HCT116 (cell line): ENCODE measurements at regions not wholly inside any gene's neighbourhood (a gene's known extent, or its start where the extent isn't known, plus 50 kb on each side); places are given as distances from the start of the nearest gene placed in this dataset.

Source experiments
- ATAC-seq: fragments of 200-7000 bp; cut with Tn5 transposase; 2 replicates; pipeline ENCODE4 v1.9.1; 2020; ENCODE audit warnings: mild to moderate bottlenecking, moderate library complexity
- BruUV-seq: library from RNA; stranded (reverse); fragments of 400-500 nt; replicated peaks from 2 replicates; lab custom pipeline; 2021; lab: Mats Ljungman, UMichigan
- CTCF ChIA-PET: fragments of 300-600 bp; sonication (Branson Sonifier 250); formaldehyde crosslinking; loops from one replicate; lab custom pipeline; 2021; ENCODE audit warnings: antibody characterized with exemption; lab: Charles Lee
- POLR2A ChIA-PET: fragments of 300-600, 350-600 bp; sonication (Branson Sonifier 250); formaldehyde crosslinking; loops from one replicate; lab custom pipeline; 2021; ENCODE audit warnings: antibody characterized with exemption; lab: Charles Lee
- RAD21 ChIA-PET, 2 experiments: fragments of 300-600 bp; sonication (Branson Sonifier 250); formaldehyde crosslinking; loops; one replicate each; lab custom pipeline; 2023; ENCODE audit warnings: low total read pairs in 2 of 2; ENCODE audit not compliant: uncharacterized antibody in 2 of 2, unreplicated experiment in 2 of 2, low non-redundant PET in 1 of 2; lab: Charles Lee
- DNase-seq: peaks from one replicate; pipeline ENCODE4 v3.0.0-alpha.2; 2010; ENCODE audit warnings: low read depth, low spot score
- H2AFZ ChIP-seq: fragments of 200-600 bp; shearing (Covaris generic), sonication (generic); 2 replicates; pipeline ENCODE4 v1.6.1; 2017; ENCODE audit warnings: low read depth, mixed run types, mixed read lengths, antibody characterized with exemption, low read length; ENCODE audit not compliant: poor library complexity, severe bottlenecking
- H3K27ac ChIP-seq: 2 replicates; pipeline ENCODE4 v1.5.1; 2012; ENCODE audit warnings: low read depth, low read length
- H3K27me3 ChIP-seq: fragments of 200-600 bp; sonication (generic); 2 replicates; pipeline ENCODE4 v1.6.1; 2016; ENCODE audit warnings: mixed run types, low read length, mixed read lengths; ENCODE audit not compliant: insufficient read depth
- H3K36me3 ChIP-seq, 2 experiments: fragments of 200-500 bp in 1 of 2; fragments of 200-600 bp in 1 of 2; sonication (Bioruptor generic) in 1 of 2; sonication (generic) in 1 of 2; 2 replicates each; pipeline versions ENCODE4 v1.5.1 to v1.6.1; 2014 to 2016; ENCODE audit warnings: low read length in 2 of 2, inconsistent platforms in 1 of 2, mixed read lengths in 1 of 2, mixed run types in 1 of 2; ENCODE audit not compliant: insufficient read depth in 2 of 2, control insufficient read depth in 1 of 2
- H3K4me1 ChIP-seq, 2 experiments: fragments of 200-600 bp in 1 of 2; sonication (generic) in 1 of 2; 2 replicates each; pipeline versions ENCODE4 v1.5.1 to v1.6.1; 2012 to 2017; ENCODE audit warnings: low read length in 2 of 2, inconsistent platforms in 1 of 2, mild to moderate bottlenecking in 1 of 2, mixed read lengths in 1 of 2, mixed run types in 1 of 2, moderate library complexity in 1 of 2; ENCODE audit not compliant: insufficient read depth in 2 of 2, control insufficient read depth in 1 of 2
- H3K4me2 ChIP-seq: fragments of 200-600 bp; sonication (generic); 2 replicates; pipeline ENCODE4 v1.6.1; 2017; ENCODE audit warnings: mixed run types, low read length, mixed read lengths
- H3K4me3 ChIP-seq, 2 experiments: fragments of 200-600 bp in 1 of 2; sonication (generic) in 1 of 2; replicated peaks in 1 of 2; 2 replicates each; pipeline ENCODE4 v1.5.1; 2011 to 2016; ENCODE audit warnings: low read length in 2 of 2, control low read depth in 1 of 2, low read depth in 1 of 2, mild to moderate bottlenecking in 1 of 2, mixed read lengths in 1 of 2, mixed run types in 1 of 2
- H3K79me2 ChIP-seq: fragments of 200-600 bp; sonication (generic); 2 replicates; pipeline ENCODE4 v1.6.1; 2017; ENCODE audit warnings: mild to moderate bottlenecking, mixed run types, low read length, moderate library complexity, mixed read lengths; ENCODE audit not compliant: insufficient read depth
- H3K9ac ChIP-seq: fragments of 200-600 bp; sonication (generic); 2 replicates; pipeline ENCODE4 v1.6.1; 2016; ENCODE audit warnings: low read length, mixed read lengths
- H3K9me2 ChIP-seq: fragments of 200-600 bp; sonication (generic), shearing (Covaris generic); 2 replicates; pipeline ENCODE4 v1.6.1; 2017; ENCODE audit warnings: mixed run types, mild to moderate bottlenecking, moderate library complexity; ENCODE audit not compliant: insufficient read depth
- H3K9me3 ChIP-seq, 2 experiments: fragments of 200-500 bp in 1 of 2; fragments of 200-600 bp in 1 of 2; sonication (Bioruptor generic) in 1 of 2; sonication (generic) in 1 of 2; 2 replicates each; pipeline ENCODE4 v1.6.1; 2014 to 2017; ENCODE audit warnings: low read length in 2 of 2, mixed read lengths in 2 of 2, inconsistent platforms in 1 of 2, low read depth in 1 of 2, mild to moderate bottlenecking in 1 of 2, mixed run types in 1 of 2, moderate library complexity in 1 of 2; ENCODE audit not compliant: control insufficient read depth in 1 of 2, insufficient read depth in 1 of 2
- H4K20me1 ChIP-seq: fragments of 200-600 bp; sonication (generic), shearing (Covaris generic); 2 replicates; pipeline ENCODE4 v1.6.1; 2017; ENCODE audit warnings: mixed run types, mild to moderate bottlenecking, moderate library complexity; ENCODE audit not compliant: insufficient read depth
- ATF3 ChIP-seq: IDR thresholded peaks from 2 replicates; pipeline ENCODE4 v1.6.1; 2012
- CEBPB ChIP-seq: IDR thresholded peaks from 2 replicates; pipeline ENCODE4 v1.6.1; 2012; ENCODE audit warnings: low read depth
- CTCF ChIP-seq, 3 experiments: fragments of 200-600 bp in 1 of 3; sonication (generic) in 1 of 3; IDR thresholded peaks in 2 of 3; conservative IDR thresholded peaks in 1 of 3; 2 replicates each; pipeline ENCODE4 v1.5.1; 2012 to 2017; ENCODE audit warnings: low read depth in 2 of 3, low read length in 2 of 3, antibody characterized with exemption in 1 of 3, borderline replicate concordance in 1 of 3, control low read depth in 1 of 3, mild to moderate bottlenecking in 1 of 3, mixed read lengths in 1 of 3, mixed run types in 1 of 3, moderate library complexity in 1 of 3; ENCODE audit not compliant: insufficient read depth in 1 of 3
- EGR1 ChIP-seq: IDR thresholded peaks from 2 replicates; pipeline ENCODE4 v1.6.1; 2012; ENCODE audit warnings: low read depth
- EZH2 ChIP-seq: fragments of 200-600 bp; sonication (generic); IDR thresholded peaks from 2 replicates; pipeline ENCODE4 v1.6.1; 2017; ENCODE audit warnings: antibody characterized with exemption, mixed run types
- EZH2phosphoT487 ChIP-seq: fragments of 200-600 bp; IDR thresholded peaks from 2 replicates; pipeline ENCODE4 v1.6.1; 2018; ENCODE audit warnings: antibody characterized with exemption, borderline replicate concordance
- MAX ChIP-seq: IDR thresholded peaks from 2 replicates; pipeline ENCODE4 v1.6.1; 2012
- POLR2A ChIP-seq: IDR thresholded peaks from 2 replicates; pipeline ENCODE4 v1.7.0; 2011; ENCODE audit warnings: borderline replicate concordance; ENCODE audit not compliant: insufficient read depth, insufficient read length; ENCODE audit errors: extremely low read depth
- POLR2AphosphoS5 ChIP-seq: IDR thresholded peaks from 2 replicates; pipeline ENCODE4 v1.6.1; 2011; ENCODE audit warnings: mild to moderate bottlenecking, low read depth, low read length, moderate library complexity
- REST ChIP-seq: IDR thresholded peaks from 2 replicates; pipeline ENCODE4 v1.6.1; 2012; ENCODE audit warnings: low read depth
- SIN3A ChIP-seq: IDR thresholded peaks from 2 replicates; pipeline ENCODE4 v1.6.1; 2012; ENCODE audit warnings: low read depth
- TCF7L2 ChIP-seq: IDR thresholded peaks from 2 replicates; pipeline ENCODE4 v1.7.0; 2011; ENCODE audit warnings: borderline replicate concordance, inconsistent platforms; ENCODE audit not compliant: insufficient read depth, insufficient read length; ENCODE audit errors: extremely low read depth
- YY1 ChIP-seq: IDR thresholded peaks from 2 replicates; pipeline ENCODE4 v1.6.1; 2011; ENCODE audit warnings: low read length, low read depth, moderate library complexity, mild to moderate bottlenecking; ENCODE audit not compliant: insufficient replicate concordance; ENCODE audit errors: extremely low read depth
- ZBTB33 ChIP-seq: IDR thresholded peaks from 2 replicates; pipeline ENCODE4 v1.6.1; 2011; ENCODE audit warnings: mild to moderate bottlenecking, low read length, moderate library complexity; ENCODE audit not compliant: insufficient replicate concordance; ENCODE audit errors: extremely low read depth
- ZFX ChIP-seq: fragments of 450-650 bp; IDR thresholded peaks from 2 replicates; pipeline ENCODE4 v1.6.1; 2017
- ZNF274 ChIP-seq: fragments of 200-500 bp; sonication (Bioruptor generic); IDR thresholded peaks from 2 replicates; pipeline ENCODE4 v1.6.1; 2014; ENCODE audit warnings: mild to moderate bottlenecking, low read depth, low read length, inconsistent platforms
- intact Hi-C: fragments of 100-400 bp; cut with micrococcal nuclease; formaldehyde crosslinking; loops from 2 replicates; pipeline ENCODE4 v1.10.0; 2022

- no peaks in the 10 kb centered on the region for H3K79me2 ChIP-seq
- no peak overlapping the region for H3K9ac ChIP-seq
- H3K4me3 ChIP-seq, result no peak overlapping the region
- no peaks in the 10 kb centered on the region for H3K9me2 ChIP-seq
- DNase-seq (no peak), ATAC-seq (no peak)
- no peak for TF ChIP-seq CTCF (IDR thresholded peaks at IDR 0.05 in 2 of 3, conservative IDR thresholded peaks at IDR 0.05 in 1 of 3; ENCODE audit: borderline replicate concordance in 1 of 3, insufficient read depth in 1 of 3, low read depth in 2 of 3, low read length in 2 of 3)
- no peak for TF ChIP-seq EZH2
- no peak for TF ChIP-seq YY1
- TF ChIP-seq ZNF274, result no peak
- TF ChIP-seq SIN3A, result no peak
- no peak for TF ChIP-seq CEBPB
- no peak for TF ChIP-seq EZH2phosphoT487
- no peak for TF ChIP-seq TCF7L2
- TF ChIP-seq REST, result no peak
- no peak for TF ChIP-seq ATF3
- TF ChIP-seq ZFX, result no peak
- no peak for TF ChIP-seq MAX
- no peak for TF ChIP-seq POLR2A
- no peak for TF ChIP-seq EGR1
- TF ChIP-seq ZBTB33, result no peak
- TF ChIP-seq POLR2AphosphoS5, result no peak
- POLR2A ChIA-PET, result no interaction called here
- CTCF ChIA-PET, result no interaction called here
- H3K27me3 ChIP-seq, result no peaks in the 10 kb centered on the region
- no peaks in the 10 kb centered on the region for H3K36me3 ChIP-seq
- H3K4me2 ChIP-seq, result no peak overlapping the region
- peaks cover 3 to 20% of the 10 kb centered on the region in 2 experiments; a peak in 2 of 4 replicates for H3K9me3 ChIP-seq
- RAD21 ChIA-PET, result no interaction called here
- H4K20me1 ChIP-seq, result no peaks in the 10 kb centered on the region
- H2AFZ ChIP-seq, result no peak overlapping the region
- no peaks in the 10 kb centered on the region for H3K4me1 ChIP-seq
- no peak overlapping the region for H3K27ac ChIP-seq
- BruUV-seq, result no TSS peak
- intact Hi-C loops, result no loop called here
Observed at GRCh38 chr4:60296386-60296785, 903.7 kb upstream of the ADGRL3 start.
